ENCODE measurements at regions not wholly inside any gene's neighbourhood (a gene's known extent, or its start where the extent isn't known, plus 50 kb on each side); places are given as distances from the start of the nearest gene placed in this dataset.

DNA sequence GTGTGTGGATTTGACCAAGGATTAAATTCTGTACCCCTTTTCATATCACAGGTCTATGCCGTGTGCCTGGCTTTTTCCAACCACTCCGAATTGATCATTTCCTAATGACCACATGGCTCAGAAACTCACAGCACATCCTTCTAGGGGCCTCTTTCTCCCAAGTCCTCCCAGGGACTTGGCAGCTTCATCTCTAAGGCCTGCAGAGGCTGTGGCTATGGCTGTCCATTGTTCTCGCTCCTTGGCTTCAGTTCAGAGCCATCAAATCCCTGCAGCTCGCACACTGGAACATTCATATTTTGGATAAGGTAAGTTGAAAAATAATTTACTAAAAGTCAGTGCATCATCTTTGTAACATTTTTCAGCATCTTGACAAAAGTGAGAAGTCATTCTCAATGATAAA, 497.2 kb upstream of the CDH4 start:
- DNase-seq (no peak), ATAC-seq (no peak)
- intact Hi-C loops (cut with DNase I, micrococcal nuclease) = no loop called here
- no peaks in the 10 kb centered on the region for H3K36me3 ChIP-seq (ENCODE audit: low read depth)
- peaks cover 5% of the 10 kb centered on the region for H3K9me3 ChIP-seq
- no peaks in the 10 kb centered on the region for H3K4me1 ChIP-seq (ENCODE audit: low read depth)
- H3K4me3 ChIP-seq = no peak overlapping the region
- TF ChIP-seq CTCF (IDR thresholded peaks at IDR 0.05) = no peak

- Histone ChIP-seq H3K9me3 (peaks cover 5% of the 10 kb centered on the region), H3K4me1 (ENCODE audit: low read depth) (no peaks in the 10 kb centered on the region), H3K36me3 (ENCODE audit: low read depth) (no peaks in the 10 kb centered on the region), H3K4me3 (no peak overlapping the region)
- intact Hi-C loops (cut with DNase I, micrococcal nuclease) = no loop called here
- ATAC-seq = no peak
- no peak for TF ChIP-seq CTCF (IDR thresholded peaks at IDR 0.05)
- no peak for DNase-seq
These were observed 492.4 kb upstream of the CDH4 start for GRCh38 chr20:60759651-60760050.

DNA sequence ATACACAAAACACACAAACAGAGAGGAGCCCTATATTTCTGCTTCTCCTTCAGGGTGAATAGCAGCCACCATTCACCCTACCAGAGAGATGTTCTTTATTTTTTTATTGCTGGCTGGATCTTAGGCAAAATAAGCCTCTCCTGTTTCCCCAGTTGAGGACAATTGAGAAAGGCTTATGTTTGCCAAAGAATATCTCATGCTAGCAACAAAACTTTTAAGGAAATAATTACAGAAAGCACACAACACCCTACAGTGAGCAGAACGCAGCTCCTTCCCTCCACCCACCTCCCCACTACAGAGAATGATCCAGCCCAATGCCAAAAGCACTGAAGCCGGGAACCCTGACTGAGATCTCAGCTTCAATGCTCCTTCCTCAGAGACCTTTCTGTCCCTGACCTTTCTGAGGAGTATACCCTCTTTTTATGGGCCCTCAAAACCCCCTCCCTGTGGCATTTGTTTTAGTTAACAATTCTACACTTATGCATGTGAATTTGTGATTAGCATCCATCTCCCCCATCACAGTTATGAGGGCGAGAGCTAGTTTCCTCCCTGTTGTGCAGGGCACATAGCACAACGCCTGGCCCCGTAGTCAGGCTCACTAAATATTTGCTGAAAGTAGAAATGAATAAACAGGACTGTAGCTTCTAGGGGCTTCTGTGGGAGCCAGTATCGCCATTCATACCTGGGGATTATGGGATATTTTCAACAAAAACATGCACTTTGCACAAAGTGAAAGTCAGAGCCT, 491.6 kb upstream of the CDH4 start:
- H3K36me3 ChIP-seq (ENCODE audit: low read depth) = no peaks in the 10 kb centered on the region
- intact Hi-C loops (cut with DNase I, micrococcal nuclease) = no loop called here
- ATAC-seq (no peak), DNase-seq (no peak)
- H3K9me3 ChIP-seq = peaks cover 5% of the 10 kb centered on the region
- TF ChIP-seq CTCF (IDR thresholded peaks at IDR 0.05) = no peak
- no peaks in the 10 kb centered on the region for H3K4me1 ChIP-seq (ENCODE audit: low read depth)
- H3K4me3 ChIP-seq = no peak overlapping the region

GRCh38 chr20:60761056-60761455, 491.0 kb upstream of the CDH4 start:
- H3K4me3 ChIP-seq = no peak overlapping the region
- DNase-seq = no peak
- ATAC-seq = no peak
- no peaks in the 10 kb centered on the region for H3K36me3 ChIP-seq (ENCODE audit: low read depth)
- intact Hi-C loops (cut with DNase I, micrococcal nuclease) = no loop called here
- TF ChIP-seq CTCF (IDR thresholded peaks at IDR 0.05) = no peak
- peaks cover 5% of the 10 kb centered on the region for H3K9me3 ChIP-seq
- no peaks in the 10 kb centered on the region for H3K4me1 ChIP-seq (ENCODE audit: low read depth)

DNA sequence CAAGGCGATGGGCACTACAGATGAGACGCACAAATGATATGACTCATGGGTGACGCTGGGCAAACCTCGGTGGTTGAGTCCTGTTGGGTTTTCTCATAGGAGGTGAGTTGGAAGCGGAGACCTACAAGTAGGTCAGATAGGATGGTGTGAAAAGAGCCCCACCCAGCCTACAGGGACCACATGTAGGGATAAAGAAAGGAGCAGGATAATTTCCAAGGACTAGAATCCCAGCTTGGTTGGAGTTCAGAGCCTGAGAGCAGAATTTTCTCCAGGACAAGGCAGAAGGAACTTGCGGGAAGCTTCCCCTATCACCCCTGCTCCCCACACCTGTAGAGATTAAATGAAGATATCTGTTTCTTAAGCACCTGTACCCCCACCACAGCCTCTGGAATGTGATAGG, 489.7 kb upstream of the CDH4 start:
- intact Hi-C loops (cut with DNase I, micrococcal nuclease) = no loop called here
- Histone ChIP-seq H3K4me3 (no peak overlapping the region), H3K36me3 (ENCODE audit: low read depth) (no peaks in the 10 kb centered on the region)

More for the DNA sequence above, 489.7 kb upstream of the CDH4 start:
- no peak for DNase-seq
- no peak for TF ChIP-seq CTCF (IDR thresholded peaks at IDR 0.05)
- H3K4me1 ChIP-seq (ENCODE audit: low read depth) = no peaks in the 10 kb centered on the region
- peaks cover 5% of the 10 kb centered on the region for H3K9me3 ChIP-seq
- ATAC-seq = no peak
